GM12878 (cell line): ENCODE measurements at regions not wholly inside any gene's neighbourhood (a gene's known extent, or its start where the extent isn't known, plus 50 kb on each side); places are given as distances from the start of the nearest gene placed in this dataset.

ENCODE experiments used
- ATAC-seq: fragments of 200-7000 bp; cut with Tn5 transposase; 3 replicates; pipeline ENCODE4 v1.9.1; 2020; ENCODE audit warnings: mild to moderate bottlenecking, moderate library complexity
- BruUV-seq: library from RNA; stranded (reverse); fragments of 400-500 nt; replicated peaks from 2 replicates; lab custom pipeline; 2021; lab: Mats Ljungman, UMichigan
- CTCF ChIA-PET: fragments of 300-600 bp; sonication (Branson Sonifier 250); formaldehyde crosslinking; extraction: SDS; loops from one replicate; lab custom pipeline; 2021; ENCODE audit warnings: inconsistent platforms; lab: Yijun Ruan, JAX
- POLR2A ChIA-PET: fragments of 350-600 bp; formaldehyde crosslinking; extraction: SDS; loops from one replicate; lab custom pipeline; 2021; ENCODE audit warnings: inconsistent platforms; lab: Charles Lee
- RAD21 ChIA-PET: fragments of 300-600 bp; sonication (Branson Sonifier 250); formaldehyde crosslinking; loops from one replicate; lab custom pipeline; 2023; ENCODE audit warnings: antibody characterized with exemption; ENCODE audit not compliant: unreplicated experiment; lab: Charles Lee
- SMC1A ChIA-PET: fragments of 300-600 bp; sonication (Branson Sonifier 250); formaldehyde crosslinking; loops from one replicate; lab custom pipeline; 2023; ENCODE audit not compliant: unreplicated experiment, uncharacterized antibody; lab: Charles Lee
- DNase-seq: peaks from one replicate; pipeline ENCODE4 v3.0.0-alpha.2; 2011; ENCODE audit warnings: low read depth, low spot score
- FAIRE-seq: peaks from 3 replicates; lab custom pipeline; 2011; peaks lifted over from hg19 to GRCh38; lab: Jason Lieb, UNC
- H2AFZ ChIP-seq: 2 replicates; pipeline ENCODE4 v1.6.0; 2011; ENCODE audit warnings: low read depth, low read length, control low read depth; ENCODE audit not compliant: control insufficient read depth
- H3K27ac ChIP-seq: 2 replicates; pipeline ENCODE4 v1.5.1; 2011; ENCODE audit warnings: control low read depth; ENCODE audit not compliant: control insufficient read depth, insufficient read depth
- H3K27me3 ChIP-seq, 2 experiments: replicated peaks in 1 of 2; 2 replicates each; pipeline versions ENCODE4 v1.6.0 to v1.6.1; 2011; ENCODE audit warnings: low read length in 1 of 2; ENCODE audit not compliant: control insufficient read depth in 2 of 2, insufficient read depth in 2 of 2
- H3K36me3 ChIP-seq, 2 experiments: 2 replicates each; pipeline ENCODE4 v1.5.1; 2011; ENCODE audit warnings: low read length in 1 of 2; ENCODE audit not compliant: control insufficient read depth in 2 of 2, insufficient read depth in 2 of 2
- H3K4me1 ChIP-seq: 2 replicates; pipeline ENCODE4 v1.6.1; 2011; ENCODE audit warnings: mild to moderate bottlenecking, low read length, moderate library complexity, mixed read lengths; ENCODE audit not compliant: control insufficient read depth, insufficient read depth
- H3K4me2 ChIP-seq: 2 replicates; pipeline ENCODE4 v1.6.0; 2011; ENCODE audit warnings: control low read depth; ENCODE audit not compliant: control insufficient read depth, insufficient read depth
- H3K4me3 ChIP-seq: fragments of 200-600 bp; sonication (generic); 2 replicates; pipeline ENCODE4 v1.5.1; 2016
- H3K79me2 ChIP-seq: 2 replicates; pipeline ENCODE4 v1.6.0; 2011; ENCODE audit warnings: low read length; ENCODE audit not compliant: control insufficient read depth, insufficient read depth
- H3K9ac ChIP-seq: 2 replicates; pipeline ENCODE4 v1.8.0; 2011; ENCODE audit warnings: low read length, control low read depth, mixed read lengths; ENCODE audit not compliant: control insufficient read depth, insufficient read depth
- H3K9me3 ChIP-seq: replicated peaks from 3 replicates; pipeline ENCODE4 v1.5.1; 2011; ENCODE audit warnings: mild to moderate bottlenecking, low read length; ENCODE audit not compliant: control insufficient read depth, insufficient read depth
- H4K20me1 ChIP-seq: 2 replicates; pipeline ENCODE4 v1.6.0; 2011; ENCODE audit not compliant: control insufficient read depth, insufficient read depth
- CUX1 ChIP-seq: IDR thresholded peaks from 2 replicates; pipeline ENCODE4 v1.6.1; 2012; ENCODE audit warnings: improper control_type of control experiment, low read depth, low read length; ENCODE audit not compliant: insufficient replicate concordance
- HSF1 ChIP-seq: fragments of 150-350 bp; IDR thresholded peaks from 2 replicates; pipeline ENCODE4 v1.6.1; 2014; ENCODE audit warnings: mild to moderate bottlenecking, low read depth, low read length
- KAT2A ChIP-seq: conservative IDR thresholded peaks from 2 replicates; pipeline ENCODE4 v1.6.1; 2011; ENCODE audit warnings: low read depth, low read length; ENCODE audit not compliant: control insufficient read depth
- POLR2AphosphoS2 ChIP-seq: IDR thresholded peaks from 2 replicates; pipeline ENCODE4 v1.6.1; 2011; ENCODE audit warnings: low read depth, mild to moderate bottlenecking, low read length, improper control_type of control experiment, moderate library complexity
- REST ChIP-seq: IDR thresholded peaks from 2 replicates; pipeline ENCODE4 v1.6.1; 2012; ENCODE audit warnings: mild to moderate bottlenecking, low read depth, low read length
- USF1 ChIP-seq: IDR thresholded peaks from 2 replicates; pipeline ENCODE4 v1.6.1; 2011; ENCODE audit warnings: borderline replicate concordance, low read depth, mild to moderate bottlenecking, moderate library complexity, mixed read lengths, low read length; ENCODE audit not compliant: insufficient read depth; ENCODE audit errors: extremely low read length
- ZNF207 ChIP-seq: fragments of 450-650 bp; IDR thresholded peaks from 2 replicates; pipeline ENCODE4 v1.6.1; 2014; ENCODE audit warnings: antibody characterized with exemption, mild to moderate bottlenecking, borderline replicate concordance
- ZNF592 ChIP-seq: fragments of 450-650 bp; IDR thresholded peaks from 2 replicates; pipeline ENCODE4 v1.6.1; 2017; ENCODE audit warnings: mild to moderate bottlenecking, moderate library complexity
- WGBS: methylation state at CpG from one replicate; pipeline ENCODE4 v1.1.6; 2016; ENCODE audit warnings: low lambda C conversion rate; ENCODE audit not compliant: insufficient replicate concordance, insufficient coverage; ENCODE audit errors: missing lambda C conversion rate; 5-methylcytosine and 5-hydroxymethylcytosine counted together
- in situ Hi-C: fragments of 300-500 bp; cut with MboI; formaldehyde crosslinking; loops from 9 replicates; pipeline ENCODE4 v1.14.3; 2018; ENCODE audit warnings: mixed read lengths
- intact Hi-C: fragments of 100-400 bp; cut with micrococcal nuclease; formaldehyde crosslinking; loops from one replicate; pipeline ENCODE4 v1.14.2; 2022; ENCODE audit not compliant: unreplicated experiment

- Histone ChIP-seq H4K20me1 (no peaks in the 10 kb centered on the region), H3K9ac (no peak overlapping the region), H3K4me2 (no peak overlapping the region), H3K27me3 (no peaks in the 10 kb centered on the region), H3K79me2 (no peaks in the 10 kb centered on the region), H3K4me1 (no peaks in the 10 kb centered on the region), H3K9me3 (no peaks in the 10 kb centered on the region), H3K36me3 (no peaks in the 10 kb centered on the region), H2AFZ (no peak overlapping the region), H3K27ac (no peak overlapping the region), H3K4me3 (no peak overlapping the region)
- FAIRE-seq (no peak), DNase-seq (no peak), ATAC-seq (no peak)
- 0% methylated on average over 1 of the region's 1 CpG for WGBS
- SMC1A ChIA-PET = no interaction called here
- CTCF ChIA-PET = no interaction called here
- no TSS peak for BruUV-seq
- RAD21 ChIA-PET = no interaction called here
- POLR2A ChIA-PET = no interaction called here
- in situ Hi-C loops (no loop called here), intact Hi-C loops (no loop called here)
- no peak for TF ChIP-seq KAT2A
- TF ChIP-seq REST = no peak
- TF ChIP-seq POLR2AphosphoS2 = no peak
- no peak for TF ChIP-seq ZNF207
- no peak for TF ChIP-seq USF1
- no peak for TF ChIP-seq ZNF592
- TF ChIP-seq HSF1 = no peak
- TF ChIP-seq CUX1 = no peak
Measured at GRCh38 chr10:52682766-52683165, 89.8 kb downstream of the MBL2 start.
